Adipocyte (in vitro differentiated cells): ENCODE measurements at regions not wholly inside any gene's neighbourhood (a gene's known extent, or its start where the extent isn't known, plus 50 kb on each side); places are given as distances from the start of the nearest gene placed in this dataset.
A peak's percentile ranks its signal among the peaks of the same experiment; 100 is the strongest.

Experiments used
- DNase-seq: peaks from one replicate; pipeline ENCODE4 v3.0.0-alpha.2; 2015; ENCODE audit warnings: low read depth
- H3K27me3 ChIP-seq: replicated peaks from 2 replicates; pipeline ENCODE4 v1.7.0; 2013; ENCODE audit warnings: mild to moderate bottlenecking, low read length, moderate library complexity; ENCODE audit not compliant: control insufficient read depth, insufficient read depth
- H3K36me3 ChIP-seq: 2 replicates; pipeline ENCODE4 v1.7.0; 2013; ENCODE audit warnings: low read length, mild to moderate bottlenecking, moderate library complexity; ENCODE audit not compliant: control insufficient read depth, insufficient read depth, severe bottlenecking
- H3K4me1 ChIP-seq: 2 replicates; pipeline ENCODE4 v1.7.0; 2013; ENCODE audit warnings: mild to moderate bottlenecking, low read length, moderate library complexity; ENCODE audit not compliant: control insufficient read depth, insufficient read depth
- H3K4me3 ChIP-seq: 2 replicates; pipeline ENCODE4 v1.7.0; 2013; ENCODE audit warnings: mild to moderate bottlenecking, low read length, moderate library complexity
- H3K9ac ChIP-seq: 2 replicates; pipeline ENCODE4 v1.7.0; 2013; ENCODE audit warnings: mild to moderate bottlenecking, low read length, moderate library complexity
- H3K9me3 ChIP-seq: 2 replicates; pipeline ENCODE4 v1.7.0; 2013; ENCODE audit warnings: mild to moderate bottlenecking, low read length, moderate library complexity; ENCODE audit not compliant: control insufficient read depth

GRCh38 chr5:19169426-19169825 is 818.6 kb downstream of the CDH18 start:
- no peaks in the 10 kb centered on the region for H3K9me3 ChIP-seq
- H3K27me3 ChIP-seq = no peaks in the 10 kb centered on the region
- no peaks in the 10 kb centered on the region for H3K36me3 ChIP-seq
- H3K9ac ChIP-seq = no peak overlapping the region
- DNase-seq = no peak
- no peak overlapping the region for H3K4me3 ChIP-seq
- no peaks in the 10 kb centered on the region for H3K4me1 ChIP-seq

- H3K4me3 ChIP-seq = no peak overlapping the region
- H3K36me3 ChIP-seq = no peaks in the 10 kb centered on the region
- H3K27me3 ChIP-seq = no peaks in the 10 kb centered on the region
- DNase-seq = no peak
- no peaks in the 10 kb centered on the region for H3K4me1 ChIP-seq
- H3K9me3 ChIP-seq = no peaks in the 10 kb centered on the region
- no peak overlapping the region for H3K9ac ChIP-seq
These were observed 815.0 kb downstream of the CDH18 start for GRCh38 chr5:19172926-19173470.

- no peak for DNase-seq
- Histone ChIP-seq H3K4me1 (no peaks in the 10 kb centered on the region), H3K9me3 (no peaks in the 10 kb centered on the region), H3K27me3 (no peaks in the 10 kb centered on the region), H3K36me3 (no peaks in the 10 kb centered on the region), H3K4me3 (no peak overlapping the region), H3K9ac (no peak overlapping the region)
These were observed 812.0 kb downstream of the CDH18 start for GRCh38 chr5:19175776-19176570.

- no peak overlapping the region for H3K9ac ChIP-seq
- H3K27me3 ChIP-seq = no peaks in the 10 kb centered on the region
- H3K36me3 ChIP-seq = no peaks in the 10 kb centered on the region
- DNase-seq = peak; percentile 0
- no peaks in the 10 kb centered on the region for H3K4me1 ChIP-seq
- no peaks in the 10 kb centered on the region for H3K9me3 ChIP-seq
- no peak overlapping the region for H3K4me3 ChIP-seq
These were observed 808.4 kb downstream of the CDH18 start for GRCh38 chr5:19179571-19179970.

GRCh38 chr5:19189176-19189575 is 798.8 kb downstream of the CDH18 start:
- no peak overlapping the region for H3K4me3 ChIP-seq
- no peaks in the 10 kb centered on the region for H3K36me3 ChIP-seq
- H3K27me3 ChIP-seq = no peaks in the 10 kb centered on the region
- no peaks in the 10 kb centered on the region for H3K4me1 ChIP-seq
- peaks cover 4% of the 10 kb centered on the region for H3K9me3 ChIP-seq
- no peak overlapping the region for H3K9ac ChIP-seq
- no peak for DNase-seq

GRCh38 chr5:19193631-19194030 is 794.4 kb downstream of the CDH18 start:
- Histone ChIP-seq H3K9ac (no peak overlapping the region), H3K9me3 (no peaks in the 10 kb centered on the region)

GRCh38 chr5:19196631-19197030 is 791.4 kb downstream of the CDH18 start:
- H3K9ac ChIP-seq = no peak overlapping the region
- no peaks in the 10 kb centered on the region for H3K4me1 ChIP-seq
- no peaks in the 10 kb centered on the region for H3K9me3 ChIP-seq
- no peaks in the 10 kb centered on the region for H3K36me3 ChIP-seq
- no peaks in the 10 kb centered on the region for H3K27me3 ChIP-seq
- H3K4me3 ChIP-seq = no peak overlapping the region
- DNase-seq = no peak

More at GRCh38 chr5:19193631-19194030, 794.4 kb downstream of the CDH18 start:
- no peaks in the 10 kb centered on the region for H3K27me3 ChIP-seq
- no peaks in the 10 kb centered on the region for H3K36me3 ChIP-seq
- DNase-seq = no peak
- H3K4me1 ChIP-seq = no peaks in the 10 kb centered on the region
- H3K4me3 ChIP-seq = no peak overlapping the region

GRCh38 chr5:19200251-19200650 is 787.7 kb downstream of the CDH18 start:
- no peak overlapping the region for H3K9ac ChIP-seq
- H3K27me3 ChIP-seq = no peaks in the 10 kb centered on the region
- DNase-seq = no peak
- no peaks in the 10 kb centered on the region for H3K36me3 ChIP-seq
- no peaks in the 10 kb centered on the region for H3K4me1 ChIP-seq
- H3K9me3 ChIP-seq = no peaks in the 10 kb centered on the region
- H3K4me3 ChIP-seq = no peak overlapping the region

- Histone ChIP-seq H3K4me3 (no peak overlapping the region), H3K4me1 (no peaks in the 10 kb centered on the region), H3K9ac (no peak overlapping the region), H3K27me3 (no peaks in the 10 kb centered on the region), H3K9me3 (no peaks in the 10 kb centered on the region), H3K36me3 (no peaks in the 10 kb centered on the region)
- no peak for DNase-seq
These were observed 779.6 kb downstream of the CDH18 start for GRCh38 chr5:19208397-19208796.

GRCh38 chr5:19210886-19211285 is 777.1 kb downstream of the CDH18 start:
- no peak for DNase-seq
- Histone ChIP-seq H3K9me3 (no peaks in the 10 kb centered on the region), H3K27me3 (no peaks in the 10 kb centered on the region), H3K4me3 (no peak overlapping the region), H3K9ac (no peak overlapping the region), H3K36me3 (no peaks in the 10 kb centered on the region), H3K4me1 (no peaks in the 10 kb centered on the region)

GRCh38 chr5:19229179-19229835 is 758.7 kb downstream of the CDH18 start:
- DNase-seq = no peak

More at GRCh38 chr5:19229179-19229835, 758.7 kb downstream of the CDH18 start:
- no peaks in the 10 kb centered on the region for H3K9me3 ChIP-seq
- no peak overlapping the region for H3K9ac ChIP-seq
- no peaks in the 10 kb centered on the region for H3K27me3 ChIP-seq
- H3K4me1 ChIP-seq = no peaks in the 10 kb centered on the region
- H3K4me3 ChIP-seq = no peak overlapping the region
- no peaks in the 10 kb centered on the region for H3K36me3 ChIP-seq
